Activated naive CD4-positive, alpha-beta T cell (primary cell): ENCODE measurements at regions not wholly inside any gene's neighbourhood (a gene's known extent, or its start where the extent isn't known, plus 50 kb on each side); places are given as distances from the start of the nearest gene placed in this dataset.
"Not testable (repeated sequence)": the region's sequence is repeated elsewhere in the genome, so short reads cannot be mapped to it uniquely, and the experiment has no call there.

Source experiments
- DNase-seq, 4 experiments: peaks; one replicate each; lab custom pipeline; 2025; lab: John Stamatoyannopoulos, UW

DNA sequence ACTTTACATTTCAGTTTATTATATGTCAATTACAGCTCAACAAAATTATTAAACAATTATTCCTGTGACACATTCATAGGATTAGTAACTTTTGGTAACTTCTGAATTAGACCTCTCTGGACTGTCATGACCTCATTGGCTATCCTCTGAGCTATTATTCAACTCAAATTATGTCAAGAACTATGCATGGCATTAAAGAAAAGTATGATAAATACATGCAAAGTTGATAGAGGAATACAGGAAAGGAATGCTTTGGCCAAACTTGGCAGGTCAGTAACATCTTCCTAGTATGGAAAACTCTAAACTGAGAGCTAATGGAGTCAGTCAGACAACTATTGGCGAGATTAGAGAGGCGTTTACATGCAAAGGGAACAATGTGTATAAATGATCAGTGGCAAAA is 158.4 kb downstream of the DUSP10 start:
- no peak for DNase-seq

DNA sequence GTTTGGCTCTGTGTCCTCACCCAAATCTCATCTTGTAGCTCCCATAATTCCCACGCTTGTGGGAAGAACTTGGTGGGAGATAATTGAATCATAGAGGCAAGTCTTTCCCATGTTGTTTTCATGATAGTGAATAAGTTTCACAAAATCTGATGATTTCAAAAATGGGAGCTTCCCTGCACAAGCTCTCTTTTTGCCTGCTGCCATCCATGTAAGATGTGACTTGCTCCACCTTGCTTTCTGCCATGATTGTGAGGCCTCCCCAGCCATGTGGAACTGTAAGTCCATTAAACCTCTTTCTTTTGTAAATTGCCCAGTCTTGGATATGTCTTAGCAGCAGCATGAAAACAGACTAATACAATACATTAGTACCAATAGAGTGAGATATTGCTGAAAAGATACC is 154.9 kb downstream of the DUSP10 start:
- DNase-seq: not testable (repeated sequence)

DNA sequence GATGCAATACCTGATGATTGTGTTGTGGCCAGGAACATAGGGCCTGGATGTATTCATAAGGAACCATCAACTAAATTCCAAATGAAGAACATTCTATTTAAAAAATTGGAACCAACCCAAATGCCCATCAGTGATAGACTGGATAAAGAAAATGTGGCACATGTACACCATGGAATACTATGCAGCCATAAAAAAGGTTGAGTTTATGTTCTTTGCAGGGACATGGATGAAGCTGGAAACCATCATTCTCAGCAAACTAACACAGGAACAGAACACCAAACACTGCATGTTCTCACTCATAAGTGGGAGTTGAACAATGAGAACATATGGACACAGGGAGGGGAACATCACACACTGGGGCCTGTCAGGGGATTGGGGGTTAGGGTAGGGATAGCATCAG is 150.6 kb downstream of the DUSP10 start:
- not testable (repeated sequence) for DNase-seq

DNA sequence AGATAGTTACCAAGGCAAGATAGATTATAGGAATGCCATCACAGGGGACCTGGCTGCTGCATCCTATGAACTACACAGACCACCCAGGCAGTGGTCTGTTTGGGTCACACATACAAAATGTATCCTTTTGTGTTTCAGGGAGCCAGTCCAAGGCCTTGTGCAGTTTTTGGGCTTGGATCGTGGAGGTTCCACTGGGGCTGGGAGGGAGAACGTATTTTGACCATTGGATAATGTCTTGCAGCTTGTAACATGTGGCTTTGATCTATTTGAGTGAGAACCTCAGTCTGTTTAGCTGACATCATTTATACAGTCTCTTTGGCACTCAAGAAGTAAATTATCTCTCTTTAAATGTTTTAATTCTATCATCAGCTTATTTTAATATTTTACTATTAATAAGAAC is 147.3 kb downstream of the DUSP10 start:
- DNase-seq: no peak

DNA sequence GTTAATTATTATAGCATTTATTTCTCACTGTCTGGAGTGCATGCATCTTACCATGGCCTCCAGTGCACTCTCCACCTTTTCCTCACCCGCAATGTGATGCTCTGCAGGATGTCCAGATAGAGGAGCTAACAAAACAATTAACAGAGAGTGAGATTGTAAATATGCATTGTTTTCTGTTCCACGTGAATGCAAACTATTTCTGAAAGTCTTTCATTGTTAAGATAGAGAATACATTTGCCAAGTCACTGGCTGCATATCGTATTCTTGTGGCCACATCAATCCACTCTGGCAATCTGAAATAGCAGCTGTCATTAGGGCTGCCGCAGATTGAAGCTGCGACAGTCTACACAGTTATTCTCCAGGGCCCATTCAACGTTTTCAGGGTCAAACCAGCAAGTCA is 143.8 kb downstream of the DUSP10 start:
- no peak for DNase-seq

DNA sequence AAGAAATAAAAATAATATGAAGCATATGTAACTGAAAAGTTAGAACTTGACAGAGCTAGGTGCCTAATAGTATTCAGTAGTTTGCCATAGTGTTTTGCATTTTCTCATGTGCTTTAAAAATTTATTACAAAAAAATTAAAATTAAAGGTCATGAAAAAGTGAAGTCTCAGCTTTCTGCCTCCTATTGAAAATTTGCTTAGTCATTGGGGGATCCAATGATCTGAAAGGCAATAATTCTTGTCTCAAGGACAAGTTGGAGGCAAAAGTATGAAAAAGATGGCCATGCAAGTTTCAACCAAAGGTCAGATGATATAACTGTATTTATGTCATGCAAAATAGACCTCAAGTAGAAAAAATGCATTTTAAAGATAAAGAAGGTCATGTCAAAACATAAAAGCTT is 140.7 kb downstream of the DUSP10 start:
- DNase-seq: no peak

DNA sequence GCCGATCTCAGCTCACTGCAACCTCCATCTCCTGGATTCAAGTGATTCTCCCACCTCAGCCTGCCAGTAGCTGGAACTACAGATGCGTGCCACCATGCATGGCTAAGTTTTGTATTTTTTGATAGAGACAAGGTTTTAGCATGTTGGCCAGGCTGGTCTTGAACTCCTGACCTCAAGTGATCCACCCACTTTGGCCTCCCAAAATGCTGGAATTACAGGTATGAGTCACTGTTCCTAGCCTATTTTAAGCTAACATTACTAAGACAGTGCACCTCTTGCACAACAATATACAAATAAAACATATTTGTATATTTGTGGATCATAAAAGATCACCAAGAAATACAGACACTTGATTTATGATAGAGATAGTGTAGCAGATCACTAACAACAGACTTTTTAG is 139.1 kb downstream of the DUSP10 start:
- DNase-seq: no peak

DNA sequence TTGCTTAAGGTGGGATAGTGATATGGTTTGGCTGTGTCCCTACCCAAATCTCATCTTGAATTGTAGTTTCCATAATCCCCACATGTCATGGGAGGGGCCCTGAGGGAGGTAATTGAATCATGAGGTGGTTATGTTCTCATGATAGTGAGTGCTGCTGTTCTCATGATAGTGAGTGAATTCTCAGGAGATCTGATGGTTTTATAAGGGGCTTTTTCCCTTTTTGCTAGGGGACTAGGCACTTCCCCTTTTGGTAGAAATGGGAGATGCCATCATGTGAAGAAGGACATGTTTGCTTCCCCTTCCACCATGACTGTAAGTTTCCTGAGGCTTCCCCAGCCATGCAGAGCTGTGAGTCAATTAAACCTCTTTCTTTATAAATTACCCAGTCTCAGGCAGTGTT is 137.5 kb downstream of the DUSP10 start:
- not testable (repeated sequence) for DNase-seq

DNA sequence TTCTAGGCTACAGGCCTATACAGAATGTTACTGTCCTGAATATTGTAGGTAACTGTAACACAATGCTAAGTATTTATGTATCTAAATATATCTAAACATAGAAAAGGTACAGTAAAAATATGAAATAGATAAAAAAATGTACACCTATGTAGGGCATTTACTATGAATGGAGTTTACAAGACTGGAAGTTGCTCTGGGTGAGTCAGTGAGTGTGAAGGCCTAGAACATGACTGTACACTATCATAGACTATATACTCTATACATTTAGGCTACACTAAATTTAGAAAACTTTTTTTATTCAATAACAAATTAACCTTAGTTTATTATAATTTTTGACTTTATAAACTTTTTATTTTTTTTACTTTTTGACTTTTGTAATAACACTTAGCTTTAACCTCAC is 136.9 kb downstream of the DUSP10 start:
- DNase-seq: no peak

DNA sequence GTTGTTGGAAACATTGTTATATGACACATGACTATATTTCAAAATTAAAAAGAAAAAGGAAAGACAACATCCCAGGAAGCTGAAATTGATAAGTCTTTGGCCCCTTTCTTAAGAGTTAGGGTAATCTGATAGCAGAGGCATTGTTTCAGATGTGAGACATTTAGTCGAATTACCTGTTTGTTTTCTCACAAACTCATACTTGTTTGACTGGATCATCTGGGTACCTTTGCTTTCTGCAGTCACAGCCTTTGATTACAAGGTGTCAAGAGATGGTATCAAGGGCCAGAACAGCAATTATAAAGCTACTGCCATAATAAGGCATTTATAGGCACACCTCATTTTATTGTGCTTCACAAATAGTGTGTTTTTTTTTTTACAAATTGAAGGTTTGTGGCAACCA is 136.3 kb downstream of the DUSP10 start:
- no peak for DNase-seq

DNA sequence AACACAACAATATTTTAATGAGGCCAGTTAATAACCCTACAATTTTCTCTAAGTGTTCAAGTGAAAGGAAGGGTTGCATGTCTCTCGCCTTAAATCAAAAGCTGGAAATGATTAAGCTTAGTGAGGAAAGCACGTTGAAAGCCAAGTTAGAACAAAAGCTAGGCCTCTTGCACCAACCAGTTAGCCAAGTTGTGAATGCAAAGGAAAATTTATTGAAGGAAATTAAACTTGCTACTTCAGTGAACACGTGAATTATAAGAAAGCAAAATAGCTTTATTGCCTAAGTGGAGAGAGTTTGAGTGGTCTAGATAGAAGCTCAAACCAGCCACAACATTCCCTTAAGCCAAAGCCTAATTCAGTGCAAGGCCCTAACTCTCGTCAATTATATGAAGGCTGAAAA is 135.6 kb downstream of the DUSP10 start:
- DNase-seq: no peak

DNA sequence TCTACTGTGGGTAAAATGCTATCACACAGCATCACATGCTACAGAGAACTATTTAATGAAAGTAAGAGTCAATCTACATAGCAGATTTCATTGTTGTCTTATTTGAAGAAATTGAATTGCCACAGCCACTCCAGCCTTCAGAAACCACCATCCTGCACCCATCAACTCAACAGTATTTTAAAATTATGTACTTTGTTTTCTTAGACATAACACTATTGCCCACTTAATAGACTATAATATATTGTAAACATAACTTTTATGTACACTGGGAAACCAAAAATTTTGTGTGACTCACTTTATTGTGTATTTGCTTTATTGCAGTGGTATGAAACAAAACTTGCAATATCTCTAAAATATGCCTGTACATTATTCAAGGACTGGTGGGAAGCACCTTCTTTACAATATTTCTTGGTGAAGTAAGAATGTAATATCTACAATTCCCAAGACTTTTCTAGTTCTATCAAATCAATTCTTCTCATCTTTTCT is 133.0 kb downstream of the DUSP10 start:
- DNase-seq: no peak

DNA sequence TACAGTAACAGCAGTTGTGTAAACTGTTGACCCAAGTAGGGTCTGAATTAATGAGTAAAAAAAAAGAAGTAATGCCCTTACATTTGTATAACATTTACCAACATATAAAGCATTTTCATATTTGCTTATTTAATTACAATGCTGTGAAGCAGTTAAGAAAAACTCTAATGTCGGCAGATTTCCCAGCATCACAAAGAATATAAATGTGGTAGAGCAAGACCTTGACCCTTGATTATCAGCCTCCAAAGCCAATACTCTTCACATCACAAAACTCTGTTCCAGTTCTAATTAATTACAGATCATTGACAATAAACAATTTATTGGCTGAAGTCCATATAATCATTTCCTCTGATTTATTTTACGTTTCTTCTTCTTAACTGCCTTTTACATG is 130.2 kb downstream of the DUSP10 start:
- no peak for DNase-seq

DNA sequence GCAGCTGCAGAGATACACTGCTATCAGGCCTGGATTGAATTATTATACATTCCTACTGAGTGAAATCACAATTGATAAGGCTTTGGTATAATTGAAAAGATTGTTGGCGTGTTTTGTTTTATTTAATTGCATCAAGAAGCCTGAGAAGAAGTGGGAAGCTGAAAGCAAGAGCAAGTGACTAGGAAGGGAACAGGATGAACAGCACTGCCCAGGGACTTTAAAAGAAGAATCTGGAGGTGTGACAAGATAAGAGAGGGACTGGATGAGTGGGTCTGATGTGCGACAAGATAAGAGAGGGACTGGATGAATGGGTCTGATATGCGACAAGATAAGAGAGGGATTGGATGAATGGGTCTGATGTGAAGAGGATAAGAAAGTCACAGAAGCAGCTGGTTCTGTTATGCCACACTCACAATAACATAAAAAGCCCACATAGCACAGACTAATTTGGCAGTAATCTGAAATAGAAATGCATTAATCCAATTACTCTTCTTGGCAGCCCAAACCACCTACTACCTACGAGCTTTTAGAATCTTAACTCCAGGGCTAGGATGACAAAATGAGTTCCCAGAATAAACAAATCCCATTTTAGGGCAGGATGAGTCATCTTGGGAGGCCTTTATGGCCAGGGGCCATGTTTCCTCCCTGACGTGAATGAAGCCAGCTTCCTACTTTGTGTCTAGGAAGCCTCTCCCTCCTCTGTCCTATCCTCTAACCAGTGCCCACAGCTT is 129.7 kb downstream of the DUSP10 start:
- no peak for DNase-seq

DNA sequence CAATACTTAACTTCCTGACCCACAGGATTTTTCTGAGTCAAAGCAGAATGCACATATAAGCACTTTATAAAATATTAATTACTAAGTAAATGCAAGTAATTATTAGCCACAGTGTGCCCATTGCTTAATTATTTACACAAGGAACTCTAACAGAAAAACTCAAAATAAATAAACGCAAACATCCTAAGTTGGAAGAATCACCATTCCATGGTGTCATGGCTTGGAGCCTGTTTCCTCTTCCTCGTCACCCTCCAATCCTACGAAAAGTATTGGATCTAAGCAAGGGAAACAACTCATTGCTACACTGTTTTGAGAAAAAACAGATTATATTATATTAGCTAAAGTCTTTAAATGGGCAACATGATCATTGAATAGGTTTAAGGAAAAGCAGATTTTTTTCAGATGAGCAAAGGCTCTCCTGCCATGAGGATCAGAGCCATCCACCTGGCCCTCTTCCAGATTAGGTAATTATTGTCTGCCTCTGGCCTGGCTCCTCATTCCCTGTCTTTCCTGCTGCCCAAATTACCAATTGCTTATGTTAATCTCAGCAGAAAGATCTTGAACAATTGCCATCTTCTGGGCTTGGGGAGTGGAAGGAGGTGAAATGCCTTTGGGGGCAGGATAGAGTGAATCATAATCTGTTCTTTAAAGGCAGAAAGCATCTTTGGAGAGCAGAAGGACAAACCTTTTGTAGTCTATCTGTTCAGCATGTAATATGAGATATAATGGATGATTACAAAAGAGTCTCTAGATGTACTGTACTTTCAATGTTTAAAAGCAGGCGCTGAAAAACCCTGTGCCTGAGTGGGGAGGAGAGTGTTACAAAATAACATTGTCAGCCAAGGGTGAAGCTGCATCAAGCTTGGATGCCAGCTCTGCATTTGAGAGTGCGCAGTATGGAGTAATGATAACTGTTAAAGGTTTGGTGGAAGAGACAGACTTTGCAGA is 121.2 kb downstream of the DUSP10 start:
- no peak for DNase-seq

DNA sequence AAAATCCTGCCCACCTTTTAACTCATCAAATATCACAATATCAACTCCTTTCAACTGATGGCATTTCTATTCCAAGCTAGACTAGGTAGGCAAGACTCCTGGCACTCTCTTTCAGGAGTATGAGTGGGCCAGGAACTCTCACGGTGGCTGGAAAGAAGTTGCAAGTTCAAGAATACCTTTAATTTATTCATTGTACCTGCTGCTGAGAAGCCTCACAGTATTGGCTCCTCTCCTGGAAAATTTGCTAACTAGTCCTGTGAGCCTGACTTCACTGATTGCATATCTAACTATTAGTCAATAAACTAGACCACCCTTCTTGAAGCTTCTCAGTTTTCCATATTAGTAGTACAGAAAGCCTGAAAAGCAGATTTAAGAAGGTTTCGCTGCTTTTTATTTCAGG is 120.2 kb downstream of the DUSP10 start:
- no peak for DNase-seq

DNA sequence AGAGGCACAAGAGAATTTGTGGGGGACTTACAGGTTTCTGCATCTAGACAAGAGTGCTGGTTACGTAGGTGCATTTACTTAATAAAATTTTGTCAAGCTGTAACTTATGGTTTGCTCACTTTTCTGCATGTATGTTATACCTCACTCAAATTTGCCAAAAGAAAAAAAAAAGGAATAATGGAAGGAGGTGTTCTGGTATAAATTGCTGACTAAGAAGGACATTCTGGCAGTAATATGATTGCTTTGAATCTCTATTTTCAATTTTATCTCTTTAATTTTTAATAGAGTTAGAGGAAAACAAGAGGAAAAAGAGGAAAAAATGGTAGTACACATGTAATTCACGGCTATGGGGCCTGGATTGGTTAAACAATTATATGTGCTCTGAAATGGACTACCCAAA is 119.5 kb downstream of the DUSP10 start:
- no peak for DNase-seq

DNA sequence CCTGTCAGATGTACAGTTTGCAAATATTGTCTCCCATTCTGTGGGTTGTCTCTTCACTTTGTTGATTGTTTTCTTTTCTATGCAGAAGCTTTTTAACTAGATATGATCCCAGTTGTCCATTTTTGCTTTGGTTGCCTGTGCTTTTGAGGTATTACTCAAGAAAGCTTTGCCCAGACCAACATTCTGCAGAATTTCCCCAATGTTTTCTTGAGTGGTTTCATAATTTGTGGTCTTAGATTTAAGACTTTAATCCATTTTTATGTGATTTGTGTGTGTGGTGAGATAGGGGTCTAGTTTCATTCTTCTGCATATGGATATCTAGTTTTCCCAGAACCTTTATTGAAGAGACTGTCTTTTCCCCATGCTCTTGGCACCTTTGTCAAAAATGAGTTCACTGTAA is 116.9 kb downstream of the DUSP10 start:
- DNase-seq: no peak

DNA sequence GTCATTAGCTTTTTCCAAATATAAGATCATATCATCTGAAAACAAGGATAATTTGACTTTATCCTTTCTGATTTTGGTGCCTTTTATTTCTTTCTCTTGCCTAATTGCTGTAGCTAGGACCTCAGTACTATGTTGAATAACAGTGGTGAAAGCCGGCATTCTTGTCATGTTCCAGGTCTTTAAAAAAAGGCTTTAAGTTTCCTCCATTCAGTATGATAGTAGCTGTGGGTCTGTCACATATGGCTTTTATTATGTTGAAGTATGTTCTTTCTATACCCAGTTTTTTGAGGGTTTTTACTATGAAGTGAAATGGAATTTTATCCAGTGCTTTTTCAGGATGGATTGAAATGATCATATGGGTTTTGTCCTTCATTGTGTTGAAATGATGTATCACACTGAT is 115.8 kb downstream of the DUSP10 start:
- no peak for DNase-seq

DNA sequence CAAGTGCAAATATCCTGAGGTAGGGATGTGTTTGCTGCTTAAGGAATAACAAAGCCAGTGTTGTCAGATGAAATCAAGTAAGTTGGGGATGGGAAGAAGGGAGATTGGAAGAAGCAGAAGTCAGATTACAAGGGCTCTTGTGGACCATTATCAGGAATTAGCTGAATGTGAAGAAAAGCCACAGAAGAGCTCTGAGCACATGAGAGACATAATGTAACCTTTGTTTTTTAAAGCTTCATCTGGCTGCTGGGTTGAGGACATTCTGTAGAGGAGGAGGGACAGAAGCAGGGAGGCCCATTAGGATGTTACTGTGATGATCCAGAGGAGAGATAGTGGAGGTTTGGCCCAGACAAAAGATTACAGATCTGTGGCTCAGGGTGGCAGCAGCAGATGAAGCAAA is 111.7 kb downstream of the DUSP10 start:
- DNase-seq: no peak

DNA sequence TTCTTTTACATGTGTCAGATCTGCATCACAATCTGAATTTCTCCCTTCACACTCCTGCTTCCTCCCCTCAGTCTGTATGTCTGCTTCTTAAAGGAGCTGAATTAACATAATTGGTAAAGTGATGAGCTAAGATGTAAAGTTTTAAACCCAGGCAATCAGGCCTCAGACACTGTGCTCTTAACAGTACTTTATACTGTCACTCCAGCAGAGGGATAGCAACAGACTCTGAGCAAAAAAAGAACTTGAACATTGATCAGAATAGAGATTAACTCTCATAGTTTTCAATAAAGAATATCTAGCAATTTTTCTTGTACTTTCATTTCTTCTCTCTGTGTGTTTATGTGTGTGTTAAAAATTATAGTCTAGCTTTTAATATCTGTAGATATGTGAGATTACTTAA is 110.3 kb downstream of the DUSP10 start:
- no peak for DNase-seq

DNA sequence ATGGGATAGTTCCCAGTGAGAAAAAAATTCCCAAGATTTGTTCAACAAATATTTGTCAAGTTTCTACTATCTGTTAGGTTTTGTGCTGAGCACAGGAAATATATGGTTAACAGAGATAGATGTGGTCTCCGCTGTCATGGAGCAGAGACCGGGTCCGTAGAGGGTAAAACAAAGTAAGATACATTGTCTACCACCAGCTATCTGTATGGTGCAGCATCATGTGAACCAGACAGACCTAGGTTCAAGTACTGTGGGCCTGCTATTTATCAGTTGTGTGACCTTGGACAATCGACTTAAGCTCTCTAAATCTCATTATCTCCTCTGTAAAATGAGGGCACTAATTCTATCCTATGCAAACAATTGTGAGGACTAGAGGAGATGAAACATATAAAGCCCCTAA is 109.8 kb downstream of the DUSP10 start:
- no peak for DNase-seq

DNA sequence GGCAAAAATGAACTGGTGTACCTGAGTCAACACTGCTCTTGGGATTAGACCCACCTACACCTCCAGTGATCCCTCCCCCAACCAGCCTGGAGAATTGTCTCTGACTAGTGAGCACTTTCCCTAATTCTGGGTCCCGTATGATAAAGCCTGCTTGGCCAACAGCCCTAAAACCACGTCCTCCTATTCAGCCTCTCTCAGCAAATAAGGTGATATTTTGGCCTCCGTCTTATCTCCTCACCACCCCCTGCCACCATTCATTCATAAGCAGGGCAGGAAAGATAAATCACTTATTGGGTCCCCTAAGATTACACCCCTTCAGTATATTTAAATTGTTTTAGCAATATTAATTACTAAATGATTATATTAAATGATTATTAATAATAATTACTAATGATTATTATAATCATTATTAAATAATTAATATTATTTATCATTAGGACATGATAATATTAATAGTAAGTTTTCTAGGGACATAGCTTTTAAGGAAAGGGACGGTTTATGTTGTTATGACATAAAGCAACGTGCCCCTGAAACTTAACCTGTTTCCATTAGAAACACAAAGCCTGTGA is 108.0 kb downstream of the DUSP10 start:
- DNase-seq: no peak
